Stimulated activated effector memory CD8-positive, alpha-beta T cell treated with anti-CD3 and anti-CD28 coated beads, Interleukin-12 subunit alpha, Interleukin-12 subunit beta, amount 100 ng/mL, for 72 hours (primary cell): ENCODE measurements at regions not wholly inside any gene's neighbourhood (a gene's known extent, or its start where the extent isn't known, plus 50 kb on each side); places are given as distances from the start of the nearest gene placed in this dataset.
A peak's percentile ranks its signal among the peaks of the same experiment; 100 is the strongest.

Experiments used
- ATAC-seq: fragments of 150-1000 bp; cut with Tn5 transposase; 2 replicates; pipeline ENCODE4 v1.10.0; 2021
- DNase-seq, 2 donors: peaks; one replicate each; pipeline ENCODE4 v3.0.0; 2021 to 2022; ENCODE audit warnings: low spot score in 2 of 2
- H3K27ac Mint-ChIP-seq: one replicate; pipeline ENCODE4 v1.8.0; 2022; ENCODE audit warnings: mild to moderate bottlenecking, mixed read lengths
- H3K36me3 Mint-ChIP-seq: one replicate; pipeline ENCODE4 v1.8.0; 2022; ENCODE audit warnings: mild to moderate bottlenecking, mixed read lengths
- H3K4me1 Mint-ChIP-seq: one replicate; pipeline ENCODE4 v1.8.0; 2022; ENCODE audit warnings: mixed read lengths
- H3K4me3 Mint-ChIP-seq: one replicate; pipeline ENCODE4 v1.8.0; 2022; ENCODE audit warnings: mild to moderate bottlenecking, mixed read lengths
- H3K9me3 Mint-ChIP-seq: one replicate; pipeline ENCODE4 v1.8.0; 2022; ENCODE audit warnings: mixed read lengths

- peaks cover 6% of the 10 kb centered on the region for H3K9me3 Mint-ChIP-seq
- DNase-seq (no peak), ATAC-seq (no peak)
- H3K36me3 Mint-ChIP-seq: no peaks in the 10 kb centered on the region
- no peak overlapping the region for H3K27ac Mint-ChIP-seq
- no peaks in the 10 kb centered on the region for H3K4me1 Mint-ChIP-seq
- H3K4me3 Mint-ChIP-seq: no peak overlapping the region
Observed at GRCh38 chr4:98741952-98742351, 83.5 kb upstream of the TSPAN5 start.

- Mint-ChIP-seq H3K4me3 (no peak overlapping the region), H3K9me3 (peaks cover 6% of the 10 kb centered on the region), H3K36me3 (no peaks in the 10 kb centered on the region), H3K4me1 (no peaks in the 10 kb centered on the region), H3K27ac (no peak overlapping the region)
- DNase-seq: no peak
- ATAC-seq: no peak
Observed at GRCh38 chr4:98739751-98740150, 81.3 kb upstream of the TSPAN5 start.

GRCh38 chr4:98733601-98734000 is 75.2 kb upstream of the TSPAN5 start:
- H3K27ac Mint-ChIP-seq: no peak overlapping the region
- no peaks in the 10 kb centered on the region for H3K36me3 Mint-ChIP-seq
- peaks cover 2% of the 10 kb centered on the region for H3K4me1 Mint-ChIP-seq
- ATAC-seq (no peak), DNase-seq (no peak)
- no peak overlapping the region for H3K4me3 Mint-ChIP-seq
- H3K9me3 Mint-ChIP-seq: peaks cover 6% of the 10 kb centered on the region

- ATAC-seq: no peak
- Mint-ChIP-seq H3K36me3 (no peaks in the 10 kb centered on the region), H3K27ac (no peak overlapping the region), H3K4me3 (no peak overlapping the region), H3K9me3 (peaks cover 10% of the 10 kb centered on the region), H3K4me1 (peaks cover 7% of the 10 kb centered on the region)
- no peak for DNase-seq
Observed at GRCh38 chr4:98728871-98729270, 70.5 kb upstream of the TSPAN5 start.

- DNase-seq: no peak
- no peaks in the 10 kb centered on the region for H3K36me3 Mint-ChIP-seq
- no peak overlapping the region for H3K27ac Mint-ChIP-seq
- ATAC-seq: peak; percentile 68
- H3K4me3 Mint-ChIP-seq: no peak overlapping the region
- peaks cover 7% of the 10 kb centered on the region for H3K4me1 Mint-ChIP-seq
- peaks cover 10% of the 10 kb centered on the region for H3K9me3 Mint-ChIP-seq
Observed at GRCh38 chr4:98728433-98728832, 70.0 kb upstream of the TSPAN5 start.

GRCh38 chr4:98722000-98722399 is 63.6 kb upstream of the TSPAN5 start:
- no peak overlapping the region for H3K4me3 Mint-ChIP-seq
- H3K36me3 Mint-ChIP-seq: no peaks in the 10 kb centered on the region
- DNase-seq (no peak), ATAC-seq (no peak)
- H3K4me1 Mint-ChIP-seq: no peaks in the 10 kb centered on the region
- H3K27ac Mint-ChIP-seq: no peak overlapping the region
- H3K9me3 Mint-ChIP-seq: peaks cover 16% of the 10 kb centered on the region

GRCh38 chr4:98720871-98721480 is 62.6 kb upstream of the TSPAN5 start:
- no peak for ATAC-seq
- Mint-ChIP-seq H3K36me3 (no peaks in the 10 kb centered on the region), H3K27ac (no peak overlapping the region)

GRCh38 chr4:98716796-98717195 is 58.4 kb upstream of the TSPAN5 start:
- Mint-ChIP-seq H3K27ac (no peak overlapping the region), H3K4me3 (no peak overlapping the region), H3K9me3 (peaks cover 3% of the 10 kb centered on the region), H3K4me1 (no peaks in the 10 kb centered on the region), H3K36me3 (no peaks in the 10 kb centered on the region)
- ATAC-seq (no peak), DNase-seq (no peak)

More at GRCh38 chr4:98720871-98721480, 62.6 kb upstream of the TSPAN5 start:
- peaks cover 12% of the 10 kb centered on the region for H3K9me3 Mint-ChIP-seq
- no peak overlapping the region for H3K4me3 Mint-ChIP-seq
- no peaks in the 10 kb centered on the region for H3K4me1 Mint-ChIP-seq
- DNase-seq: no peak

GRCh38 chr4:98712607-98713006 is 54.2 kb upstream of the TSPAN5 start:
- no peak for ATAC-seq
- H3K27ac Mint-ChIP-seq: no peak overlapping the region

GRCh38 chr4:98711526-98711925 is 53.1 kb upstream of the TSPAN5 start:
- H3K36me3 Mint-ChIP-seq: no peaks in the 10 kb centered on the region
- peaks cover 5% of the 10 kb centered on the region for H3K4me1 Mint-ChIP-seq
- no peak overlapping the region for H3K4me3 Mint-ChIP-seq
- ATAC-seq (no peak), DNase-seq (no peak)
- H3K27ac Mint-ChIP-seq: no peak overlapping the region
- peaks cover 7% of the 10 kb centered on the region for H3K9me3 Mint-ChIP-seq

More at GRCh38 chr4:98712607-98713006, 54.2 kb upstream of the TSPAN5 start:
- no peak for DNase-seq
- Mint-ChIP-seq H3K4me3 (no peak overlapping the region), H3K9me3 (peaks cover 5% of the 10 kb centered on the region), H3K36me3 (no peaks in the 10 kb centered on the region), H3K4me1 (no peaks in the 10 kb centered on the region)

GRCh38 chr4:98710831-98711230 is 52.4 kb upstream of the TSPAN5 start:
- DNase-seq: no peak
- Mint-ChIP-seq H3K4me3 (no peak overlapping the region), H3K27ac (no peak overlapping the region), H3K36me3 (no peaks in the 10 kb centered on the region), H3K9me3 (peaks cover 10% of the 10 kb centered on the region), H3K4me1 (peaks cover 12% of the 10 kb centered on the region)
- ATAC-seq: no peak
